SK-N-SH treated with all-trans-retinoic acid at 6 μM for 48 hours (cell line): ENCODE measurements at regions not wholly inside any gene's neighbourhood (a gene's known extent, or its start where the extent isn't known, plus 50 kb on each side); places are given as distances from the start of the nearest gene placed in this dataset.

ENCODE experiments used
- ISL1 ChIP-seq: fragments of 250-450 bp; sonication (Bioruptor Pico); IDR thresholded peaks from 2 replicates; pipeline ENCODE4 v2.1.2; 2022; ENCODE audit warnings: mild to moderate bottlenecking, moderate library complexity
- TCF4 ChIP-seq: fragments of 250-450 bp; sonication (Bioruptor Pico); IDR thresholded peaks from 2 replicates; pipeline ENCODE4 v1.8.0; 2021; ENCODE audit warnings: mild to moderate bottlenecking, moderate library complexity, borderline replicate concordance
- ZFP30 ChIP-seq: fragments of 450-650 bp; formaldehyde crosslinking; IDR thresholded peaks from 2 replicates; pipeline ENCODE4 v1.5.0; 2022; ENCODE audit warnings: mild to moderate bottlenecking, moderate library complexity
- ZNF70 ChIP-seq: fragments of 450-650 bp; formaldehyde crosslinking; IDR thresholded peaks from 2 replicates; pipeline ENCODE4 v1.5.0; 2020; ENCODE audit warnings: mild to moderate bottlenecking, moderate library complexity
- TF ChIP-seq, protein P1 (sequence below): fragments of 250-450 bp; sonication (Bioruptor Pico); IDR thresholded peaks from 2 replicates; pipeline ENCODE4 v1.8.0; 2020; ENCODE audit warnings: mild to moderate bottlenecking, moderate library complexity, borderline replicate concordance

GRCh38 chr2:217417536-217417935 is 557.7 kb upstream of the TNP1 start:
- TF ChIP-seq ISL1 (CRISPR knock-in tag), result no peak
- no peak for TF ChIP-seq ZFP30 (CRISPR knock-in tag)
- TF ChIP-seq TCF4 (CRISPR knock-in tag), result no peak
- TF ChIP-seq ZNF70 (CRISPR knock-in tag), result no peak
- TF ChIP-seq, protein P1, sequence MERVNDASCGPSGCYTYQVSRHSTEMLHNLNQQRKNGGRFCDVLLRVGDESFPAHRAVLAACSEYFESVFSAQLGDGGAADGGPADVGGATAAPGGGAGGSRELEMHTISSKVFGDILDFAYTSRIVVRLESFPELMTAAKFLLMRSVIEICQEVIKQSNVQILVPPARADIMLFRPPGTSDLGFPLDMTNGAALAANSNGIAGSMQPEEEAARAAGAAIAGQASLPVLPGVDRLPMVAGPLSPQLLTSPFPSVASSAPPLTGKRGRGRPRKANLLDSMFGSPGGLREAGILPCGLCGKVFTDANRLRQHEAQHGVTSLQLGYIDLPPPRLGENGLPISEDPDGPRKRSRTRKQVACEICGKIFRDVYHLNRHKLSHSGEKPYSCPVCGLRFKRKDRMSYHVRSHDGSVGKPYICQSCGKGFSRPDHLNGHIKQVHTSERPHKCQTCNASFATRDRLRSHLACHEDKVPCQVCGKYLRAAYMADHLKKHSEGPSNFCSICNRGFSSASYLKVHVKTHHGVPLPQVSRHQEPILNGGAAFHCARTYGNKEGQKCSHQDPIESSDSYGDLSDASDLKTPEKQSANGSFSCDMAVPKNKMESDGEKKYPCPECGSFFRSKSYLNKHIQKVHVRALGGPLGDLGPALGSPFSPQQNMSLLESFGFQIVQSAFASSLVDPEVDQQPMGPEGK (CRISPR knock-in tag), result no peak
